Hepatocyte (in vitro differentiated cells): ENCODE measurements at regions not wholly inside any gene's neighbourhood (a gene's known extent, or its start where the extent isn't known, plus 50 kb on each side); places are given as distances from the start of the nearest gene placed in this dataset.

ENCODE experiments used
- EZH2 ChIP-seq: fragments of 200-600 bp; sonication (generic); IDR thresholded peaks from 2 replicates; pipeline ENCODE4 v1.6.1; 2016; ENCODE audit warnings: antibody characterized with exemption, mild to moderate bottlenecking, borderline replicate concordance
- EZH2phosphoT487 ChIP-seq: fragments of 200-600 bp; sonication (generic); IDR thresholded peaks from one replicate; pipeline ENCODE4 v1.6.1; 2018; ENCODE audit warnings: antibody characterized with exemption, mild to moderate bottlenecking, low read depth, moderate library complexity; ENCODE audit not compliant: unreplicated experiment, severe bottlenecking

GRCh38 chr18:39635192-39635591, 2069.6 kb upstream of the CELF4 start:
- TF ChIP-seq EZH2phosphoT487 (no peak), EZH2 (no peak)
